Breast epithelium (tissue), 3 donors: ENCODE measurements at regions not wholly inside any gene's neighbourhood (a gene's known extent, or its start where the extent isn't known, plus 50 kb on each side); places are given as distances from the start of the nearest gene placed in this dataset.

Experiments
- CTCF ChIP-seq, 3 donors: fragments of 450-650 bp; IDR thresholded peaks; one replicate each; pipeline ENCODE4 v1.5.1; 2016 to 2017; ENCODE audit warnings: antibody characterized with exemption in 3 of 3, mild to moderate bottlenecking in 3 of 3, moderate library complexity in 3 of 3
- POLR2A ChIP-seq: fragments of 450-650 bp; IDR thresholded peaks from one replicate; pipeline ENCODE4 v1.6.1; 2016; ENCODE audit warnings: antibody characterized with exemption, mild to moderate bottlenecking, moderate library complexity
- POLR2AphosphoS5 ChIP-seq, 3 donors: sonication (generic); formaldehyde crosslinking; IDR thresholded peaks; one replicate each; pipeline ENCODE4 v1.6.1; 2017; ENCODE audit warnings: antibody characterized with exemption in 3 of 3

GRCh38 chr1:14190508-14190907 lies 408.0 kb upstream of the KAZN start:
- no peak for TF ChIP-seq CTCF (IDR thresholded peaks at IDR 0.05)
- TF ChIP-seq POLR2A, result no peak
- TF ChIP-seq POLR2AphosphoS5 (IDR thresholded peaks at IDR 0.05), result no peak
